ENCODE measurements at regions not wholly inside any gene's neighbourhood (a gene's known extent, or its start where the extent isn't known, plus 50 kb on each side); places are given as distances from the start of the nearest gene placed in this dataset.
"Not testable (repeated sequence)": the region's sequence is repeated elsewhere in the genome, so short reads cannot be mapped to it uniquely, and the experiment has no call there.

GRCh38 chr1:60657926-60658325, 424.4 kb upstream of the NFIA start:
- peak in 4 of 14 donors; percentile 3 to 24 (median 11) for DNase-seq

GRCh38 chr1:60655679-60656355, 426.5 kb upstream of the NFIA start:
- DNase-seq = peak in 1 of 14 donors; percentile 7

DNA sequence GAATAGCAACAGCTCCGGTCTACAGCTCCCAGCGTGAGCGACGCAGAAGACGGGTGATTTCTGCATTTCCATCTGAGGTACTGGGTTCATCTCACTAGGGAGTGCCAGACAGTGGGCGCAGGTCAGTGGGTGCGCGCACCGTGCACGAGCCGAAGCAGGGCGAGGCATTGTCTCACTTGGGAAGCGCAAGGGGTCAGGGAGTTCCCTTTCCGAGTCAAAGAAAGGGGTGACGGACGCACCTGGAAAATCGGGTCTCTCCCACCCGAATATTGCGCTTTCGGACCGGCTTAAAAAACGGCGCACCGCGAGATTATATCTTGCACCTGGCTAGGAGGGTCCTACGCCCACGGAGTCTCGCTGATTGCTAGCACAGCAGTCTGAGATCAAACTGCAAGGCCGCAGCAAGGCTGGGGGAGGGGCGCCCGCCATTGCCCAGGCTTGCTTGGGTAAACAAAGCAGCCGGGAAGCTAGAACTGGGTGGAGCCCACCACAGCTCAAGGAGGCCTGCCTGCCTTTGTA, 442.3 kb upstream of the NFIA start:
- not testable (repeated sequence) for DNase-seq

- DNase-seq = no peak
These were observed 443.1 kb upstream of the NFIA start for GRCh38 chr1:60639287-60639686.

GRCh38 chr1:60637651-60638050, 444.7 kb upstream of the NFIA start:
- no peak for DNase-seq

- no peak for DNase-seq
These were observed 445.4 kb upstream of the NFIA start for GRCh38 chr1:60636946-60637345.

DNA sequence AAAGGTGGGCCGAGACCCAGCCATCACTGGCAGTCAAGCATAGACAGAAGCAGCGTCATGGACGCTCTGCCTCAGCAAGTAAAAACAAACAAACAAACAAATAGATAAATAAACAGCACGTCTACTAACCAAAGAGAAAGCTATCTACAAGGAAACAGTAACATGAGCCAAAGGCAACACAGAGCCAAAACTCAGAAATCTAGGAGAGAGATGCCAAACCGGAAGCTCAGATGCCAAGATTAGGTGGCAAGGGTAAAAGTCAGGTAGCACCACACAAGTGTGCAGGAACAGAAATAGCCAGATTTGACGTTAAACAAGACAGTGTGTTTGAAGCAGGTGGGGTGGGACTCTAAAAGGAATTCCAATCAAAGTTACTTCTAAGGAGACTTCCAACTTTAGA, 448.3 kb upstream of the NFIA start:
- no peak for DNase-seq

DNA sequence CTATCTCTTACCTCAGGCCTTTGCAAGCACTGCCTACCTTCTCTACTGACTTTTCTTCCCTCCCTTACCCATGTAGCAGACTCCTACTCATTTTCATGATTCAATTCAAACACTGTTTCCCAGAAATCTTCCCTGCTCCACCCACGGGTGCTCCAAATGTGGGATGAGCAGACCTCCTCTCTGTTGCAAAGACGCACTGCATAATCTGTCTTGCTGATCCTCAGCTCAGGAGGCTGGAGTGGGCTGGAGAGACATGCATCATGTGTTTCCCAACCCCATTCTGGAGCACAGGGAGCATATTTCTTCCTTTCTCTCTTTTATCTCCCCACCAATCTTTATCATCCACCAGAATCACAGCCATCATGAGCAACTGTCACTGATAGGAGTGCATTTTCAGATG, 459.9 kb upstream of the NFIA start:
- no peak for DNase-seq

DNA sequence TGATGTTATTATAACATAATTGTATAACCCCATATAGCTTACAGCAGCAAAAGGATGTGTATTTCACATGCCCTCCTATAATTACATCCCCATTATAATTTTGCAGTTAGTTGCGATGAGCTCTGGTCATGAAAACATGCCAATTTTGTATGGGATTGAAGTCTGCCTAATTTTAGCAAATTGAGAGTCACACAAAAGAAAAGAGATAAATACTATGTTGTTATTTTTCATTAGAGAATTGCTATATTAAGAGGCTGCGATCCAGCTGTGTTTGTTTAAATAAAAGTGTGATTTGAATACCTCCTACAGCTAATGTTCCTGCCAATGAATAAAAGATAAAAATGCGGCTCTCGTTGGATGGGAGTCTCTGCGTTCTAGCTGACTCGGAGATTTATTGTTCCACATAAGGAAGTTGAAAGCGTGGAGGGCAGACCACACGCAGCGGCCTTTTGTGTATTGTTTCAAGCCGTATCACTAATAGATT, 461.0 kb upstream of the NFIA start:
- DNase-seq = peak in 2 of 14 donors; percentile 1 to 14

DNA sequence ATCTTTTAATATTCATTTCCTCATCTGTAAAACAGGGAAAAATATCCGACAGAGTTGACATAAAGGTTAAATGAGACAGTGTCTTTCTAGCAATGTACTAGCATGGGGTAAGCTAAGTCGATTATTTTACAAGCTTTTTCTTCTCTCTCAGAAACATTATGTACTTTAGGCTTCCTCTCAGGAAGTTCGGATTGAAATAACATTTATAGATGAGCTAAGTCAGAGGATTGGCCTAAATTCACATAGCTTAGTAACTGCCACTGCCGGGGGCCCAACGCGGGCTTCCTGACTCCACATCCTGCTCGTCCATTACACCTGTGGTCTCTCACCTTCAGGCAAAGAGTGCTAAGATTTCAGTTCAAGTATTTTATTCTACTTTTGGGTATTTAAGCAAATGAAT, 462.3 kb upstream of the NFIA start:
- DNase-seq = no peak

GRCh38 chr1:60619581-60619980, 462.8 kb upstream of the NFIA start:
- DNase-seq = no peak

DNA sequence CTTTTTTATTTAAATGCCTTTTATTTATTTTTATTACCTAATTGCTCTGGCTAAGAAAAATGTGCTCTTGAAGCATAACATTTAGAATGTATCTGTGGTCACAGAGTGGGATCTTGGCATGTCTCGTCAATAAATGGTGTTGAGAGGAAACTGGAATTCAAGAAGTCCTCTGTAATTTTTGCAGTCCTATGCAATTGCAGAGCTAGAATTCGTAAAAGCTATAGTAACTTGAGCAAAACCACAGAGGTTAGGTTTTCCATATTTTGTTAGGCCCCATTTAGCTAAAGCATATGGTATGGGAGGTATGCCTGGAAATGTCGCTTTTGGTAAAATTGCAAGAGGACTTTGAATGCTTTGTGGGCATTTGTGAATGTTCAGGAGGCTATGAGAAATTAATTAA, 466.7 kb upstream of the NFIA start:
- DNase-seq = no peak

DNA sequence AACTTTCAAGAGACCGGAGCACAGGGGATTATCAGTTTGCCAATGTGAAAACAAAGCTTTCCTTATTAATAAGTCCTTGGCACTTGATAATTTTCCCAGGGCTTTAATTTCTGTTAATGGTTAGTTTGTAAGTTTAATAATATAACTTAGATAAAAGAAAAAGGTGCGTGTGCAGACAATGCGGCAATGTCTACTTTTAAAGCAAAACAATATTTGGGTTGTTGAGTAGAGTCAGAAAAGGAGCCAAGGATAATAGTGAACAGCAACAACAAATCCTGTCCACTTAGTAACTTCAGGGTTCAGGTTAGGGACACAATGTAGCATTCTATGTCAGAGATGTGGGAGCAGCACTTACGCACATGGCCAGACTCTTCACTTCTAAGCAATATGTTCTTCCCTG, 469.6 kb upstream of the NFIA start:
- DNase-seq = no peak

DNA sequence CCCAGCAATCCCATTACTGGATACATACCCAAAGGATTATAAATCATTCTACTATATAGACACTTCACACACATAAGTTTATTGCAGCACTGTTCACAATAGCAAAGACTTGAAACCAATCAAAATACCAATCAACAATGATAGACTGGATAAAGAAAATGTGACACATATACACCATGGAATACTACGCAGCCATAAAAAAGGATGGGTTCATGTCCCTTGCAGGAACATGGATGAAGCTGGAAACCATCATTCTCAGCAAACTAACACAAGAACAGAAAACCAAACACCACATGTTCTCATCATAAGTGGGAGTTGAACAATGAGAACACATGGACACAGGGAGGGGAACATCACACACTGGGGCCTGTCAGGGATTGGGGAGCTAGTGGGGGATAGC, 475.4 kb upstream of the NFIA start:
- DNase-seq = not testable (repeated sequence)

GRCh38 chr1:60600532-60600931, 481.8 kb upstream of the NFIA start:
- DNase-seq = no peak

DNA sequence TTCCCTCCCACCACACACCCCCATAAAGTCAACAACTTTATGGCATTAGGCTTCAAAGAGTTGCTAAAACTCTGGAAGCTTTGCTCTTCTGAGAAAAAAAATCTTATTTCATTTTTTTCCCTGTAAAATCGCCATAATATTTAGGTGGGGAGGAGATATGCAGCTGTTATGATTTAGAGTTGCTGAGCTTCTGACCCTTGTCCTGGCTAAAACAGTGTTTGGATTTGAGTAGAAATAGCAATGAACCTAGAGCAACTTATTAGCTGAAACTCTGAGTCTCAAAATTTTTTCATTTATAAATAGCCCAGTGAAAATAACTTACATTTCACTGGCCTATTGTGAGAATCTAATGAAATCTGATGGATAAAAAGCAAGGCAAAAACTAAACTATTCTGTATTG, 482.8 kb upstream of the NFIA start:
- DNase-seq = no peak

DNA sequence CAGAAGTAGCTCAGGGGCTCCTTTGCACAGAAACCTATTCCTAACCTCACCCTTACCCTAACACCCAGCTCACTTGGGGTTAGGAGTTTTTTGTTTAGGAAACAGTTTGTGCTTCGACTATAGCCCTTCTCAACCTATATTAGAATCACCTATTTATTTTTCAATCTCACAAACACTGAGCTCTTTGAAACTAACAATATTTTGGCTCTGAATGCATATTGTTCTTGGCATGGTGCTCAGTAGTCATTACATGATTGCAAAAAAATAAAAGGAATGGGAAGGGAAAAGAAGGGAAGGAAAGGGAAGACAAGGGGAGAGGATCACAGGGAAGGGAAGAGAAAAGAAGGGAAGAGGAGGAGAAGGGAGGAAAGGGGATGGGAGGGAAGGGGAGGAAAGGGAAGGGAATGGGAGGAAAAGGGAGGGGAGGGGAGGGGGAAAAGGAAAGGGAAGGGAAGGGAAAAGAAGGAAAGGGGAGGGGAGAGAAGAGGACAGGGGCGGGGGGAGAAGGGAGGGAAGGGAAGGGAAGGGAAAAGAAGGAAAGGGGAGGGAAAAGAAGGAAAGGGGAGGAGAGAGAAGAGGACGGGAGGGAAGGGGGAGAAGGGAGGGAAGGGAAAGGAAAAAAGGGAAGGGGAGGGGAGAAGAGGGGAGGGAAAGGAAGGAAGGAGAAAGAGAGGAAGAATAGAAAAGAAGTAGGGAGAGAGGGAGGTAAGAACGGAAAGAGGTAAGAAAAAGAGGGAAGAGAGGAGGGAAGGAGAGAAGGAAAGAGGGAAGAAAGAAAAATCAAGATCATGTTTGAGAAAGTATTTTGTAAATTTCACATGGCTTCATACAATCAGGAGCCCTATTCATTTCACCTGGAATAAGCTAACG, 484.1 kb upstream of the NFIA start:
- DNase-seq = no peak

- DNase-seq = no peak
These were observed 485.3 kb upstream of the NFIA start for GRCh38 chr1:60596791-60597750.

GRCh38 chr1:60591583-60591982, 490.8 kb upstream of the NFIA start:
- DNase-seq = no peak

DNA sequence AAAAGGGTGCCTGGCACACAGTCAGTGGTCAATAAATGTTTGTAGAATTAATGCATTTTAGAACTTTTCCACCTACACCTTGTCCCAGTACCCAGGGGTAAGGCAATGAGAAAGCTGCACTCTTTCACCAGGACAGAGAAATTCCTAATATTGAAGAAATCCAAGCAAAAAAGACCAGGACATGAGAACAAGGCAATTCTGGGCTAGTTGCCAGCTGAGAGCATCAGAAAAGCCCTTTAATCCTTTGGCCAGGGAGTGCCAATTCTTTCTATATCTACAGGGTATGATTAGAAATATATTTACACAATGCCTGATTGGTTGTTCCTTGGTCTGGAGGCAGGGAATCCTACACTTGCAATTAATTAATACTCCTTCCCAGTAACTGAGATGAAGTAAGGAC, 492.4 kb upstream of the NFIA start:
- DNase-seq = peak in 1 of 14 donors; percentile 3

- DNase-seq = no peak
These were observed 493.2 kb upstream of the NFIA start for GRCh38 chr1:60589046-60589748.

- DNase-seq = no peak
These were observed 498.0 kb upstream of the NFIA start for GRCh38 chr1:60584371-60584770.
